Stimulated activated memory B cell treated with anti-CD40 and anti-IgM and Interleukin-4, amounts not matched to agents 10 μg/mL and 1 μg/mL and 100 μg/mL, for 72 hours (primary cell): ENCODE measurements at regions not wholly inside any gene's neighbourhood (a gene's known extent, or its start where the extent isn't known, plus 50 kb on each side); places are given as distances from the start of the nearest gene placed in this dataset.

Experiments used
- ATAC-seq: fragments of 150-1000 bp; cut with Tn5 transposase; 2 replicates; pipeline ENCODE4 v1.10.0; 2021
- H3K27ac Mint-ChIP-seq: one replicate; pipeline ENCODE4 v1.8.0; 2022; ENCODE audit warnings: mild to moderate bottlenecking, mixed read lengths
- H3K27me3 Mint-ChIP-seq: one replicate; pipeline ENCODE4 v1.8.0; 2022; ENCODE audit warnings: mixed read lengths
- H3K36me3 Mint-ChIP-seq: one replicate; pipeline ENCODE4 v1.8.0; 2022; ENCODE audit warnings: mixed read lengths
- H3K4me1 Mint-ChIP-seq: one replicate; pipeline ENCODE4 v1.8.0; 2022; ENCODE audit warnings: mixed read lengths
- H3K4me3 Mint-ChIP-seq: one replicate; pipeline ENCODE4 v1.8.0; 2022; ENCODE audit warnings: mild to moderate bottlenecking, moderate library complexity, mixed read lengths
- H3K9me3 Mint-ChIP-seq: one replicate; pipeline ENCODE4 v1.8.0; 2022; ENCODE audit warnings: mixed read lengths

DNA sequence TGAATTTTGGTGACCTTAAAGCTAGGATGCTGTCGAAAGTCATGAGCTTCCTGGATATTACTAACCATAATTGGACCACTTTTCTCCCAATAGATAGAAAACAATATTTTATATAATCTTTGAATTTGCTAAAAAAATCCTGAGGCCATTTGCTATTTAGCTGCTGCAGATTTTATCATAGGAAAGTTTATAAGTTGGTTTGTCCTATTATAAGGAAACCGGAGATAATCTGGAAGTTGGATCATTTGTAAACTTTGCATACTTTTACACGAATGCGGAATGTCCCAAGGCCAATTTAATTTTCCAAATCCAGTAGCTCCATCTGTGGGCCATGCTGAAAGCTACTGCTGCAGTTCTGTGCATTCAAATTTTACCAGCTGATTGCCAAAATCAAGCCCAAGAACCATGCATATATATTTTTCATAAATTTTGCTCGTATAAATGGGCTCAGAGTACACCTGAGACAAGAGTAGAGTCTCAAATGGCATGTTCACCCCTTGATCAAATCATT, 378.3 kb downstream of the FAM181B start:
- ATAC-seq, result no peak
- Mint-ChIP-seq H3K9me3 (no peaks in the 10 kb centered on the region), H3K27me3 (no peaks in the 10 kb centered on the region), H3K4me1 (no peaks in the 10 kb centered on the region), H3K36me3 (no peaks in the 10 kb centered on the region), H3K4me3 (no peak overlapping the region), H3K27ac (no peak overlapping the region)

DNA sequence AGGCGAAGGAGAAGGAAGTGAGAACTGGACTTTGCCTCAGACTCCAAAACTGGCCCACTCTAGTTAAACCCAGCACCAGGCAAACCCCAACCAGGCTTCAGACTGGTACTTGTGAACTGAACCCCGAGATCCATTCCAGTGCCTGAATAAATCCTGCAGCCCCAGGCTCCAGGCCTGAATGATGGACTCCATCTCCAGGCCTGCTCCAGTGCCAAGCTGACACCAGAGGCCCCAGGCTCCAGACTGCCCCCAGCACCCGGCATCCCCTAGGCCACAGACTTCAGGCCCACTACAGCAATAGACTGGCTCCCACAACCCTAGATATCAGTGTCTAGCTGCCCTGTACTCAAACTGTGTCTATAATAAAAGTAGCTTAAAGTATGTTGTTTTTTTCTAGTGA, 406.8 kb downstream of the FAM181B start:
- Mint-ChIP-seq H3K9me3 (no peaks in the 10 kb centered on the region), H3K27me3 (no peaks in the 10 kb centered on the region), H3K4me3 (no peak overlapping the region), H3K4me1 (no peaks in the 10 kb centered on the region), H3K36me3 (no peaks in the 10 kb centered on the region), H3K27ac (no peak overlapping the region)
- no peak for ATAC-seq

DNA sequence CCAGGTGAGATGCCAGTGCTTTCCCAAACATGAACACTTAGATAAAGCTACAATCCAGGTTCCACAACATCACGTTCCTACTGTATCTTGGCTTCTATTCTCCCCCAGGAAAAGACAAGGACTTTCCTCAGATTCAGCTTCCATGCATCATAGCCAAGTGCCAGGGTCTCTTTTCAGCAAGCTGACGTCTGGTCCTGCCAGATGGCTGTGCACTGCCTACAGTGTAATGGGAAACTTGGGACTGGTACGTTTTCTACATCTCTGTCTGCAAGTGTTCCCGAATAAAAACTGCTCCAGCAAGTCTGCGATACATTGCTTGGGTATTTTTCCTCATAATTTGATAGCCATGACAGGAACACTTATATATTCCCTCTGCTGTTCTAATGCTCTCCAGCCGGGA, 412.5 kb downstream of the FAM181B start:
- Mint-ChIP-seq H3K9me3 (no peaks in the 10 kb centered on the region), H3K4me3 (no peak overlapping the region)

DNA sequence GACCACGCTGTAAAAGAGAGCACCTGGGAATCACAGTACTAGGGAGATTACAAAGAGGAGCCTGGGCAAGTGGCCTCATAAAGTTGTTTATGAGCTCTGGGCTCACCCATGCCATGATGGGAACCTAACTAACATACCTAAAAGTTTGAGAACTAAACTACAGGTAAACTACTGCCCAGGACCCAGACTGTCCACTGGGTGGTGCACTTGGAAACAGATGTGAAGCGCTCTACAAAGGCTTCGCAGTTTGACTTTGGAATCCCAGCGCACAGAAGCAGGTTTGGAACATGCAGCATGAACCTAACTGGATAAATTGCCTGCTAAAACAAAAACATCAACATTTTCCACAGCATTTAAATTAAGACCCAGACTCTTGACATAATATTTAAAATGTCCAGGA, 418.6 kb downstream of the FAM181B start:
- Mint-ChIP-seq H3K27ac (no peak overlapping the region), H3K9me3 (peaks cover 3% of the 10 kb centered on the region), H3K36me3 (no peaks in the 10 kb centered on the region), H3K27me3 (no peaks in the 10 kb centered on the region), H3K4me3 (no peak overlapping the region), H3K4me1 (no peaks in the 10 kb centered on the region)
- no peak for ATAC-seq

More for the DNA sequence above, 412.5 kb downstream of the FAM181B start:
- Mint-ChIP-seq H3K27me3 (no peaks in the 10 kb centered on the region), H3K4me1 (no peaks in the 10 kb centered on the region), H3K36me3 (no peaks in the 10 kb centered on the region), H3K27ac (no peak overlapping the region)
- ATAC-seq, result no peak

DNA sequence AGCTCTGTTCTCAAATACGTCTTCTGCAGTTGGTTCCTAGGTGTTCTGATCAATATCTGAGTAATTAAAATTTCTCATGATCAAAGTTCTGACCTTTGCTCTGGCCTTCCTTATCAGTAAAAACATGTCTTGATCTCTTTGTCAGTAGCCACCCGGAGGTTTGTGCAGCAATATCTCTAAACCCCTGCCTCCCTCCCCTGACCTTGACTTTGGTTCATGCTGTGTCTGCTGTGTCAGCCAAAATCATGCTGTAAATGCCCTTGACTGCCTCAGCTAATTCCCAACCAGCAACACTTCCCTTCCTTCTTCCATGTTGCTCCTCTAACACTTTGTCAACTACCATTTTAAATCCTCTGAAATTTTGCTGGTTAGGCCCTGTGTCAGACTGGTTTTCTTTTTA, 424.7 kb downstream of the FAM181B start:
- ATAC-seq, result no peak
- Mint-ChIP-seq H3K4me3 (no peak overlapping the region), H3K9me3 (peaks cover 3% of the 10 kb centered on the region), H3K27me3 (no peaks in the 10 kb centered on the region), H3K36me3 (no peaks in the 10 kb centered on the region), H3K4me1 (no peaks in the 10 kb centered on the region), H3K27ac (no peak overlapping the region)

DNA sequence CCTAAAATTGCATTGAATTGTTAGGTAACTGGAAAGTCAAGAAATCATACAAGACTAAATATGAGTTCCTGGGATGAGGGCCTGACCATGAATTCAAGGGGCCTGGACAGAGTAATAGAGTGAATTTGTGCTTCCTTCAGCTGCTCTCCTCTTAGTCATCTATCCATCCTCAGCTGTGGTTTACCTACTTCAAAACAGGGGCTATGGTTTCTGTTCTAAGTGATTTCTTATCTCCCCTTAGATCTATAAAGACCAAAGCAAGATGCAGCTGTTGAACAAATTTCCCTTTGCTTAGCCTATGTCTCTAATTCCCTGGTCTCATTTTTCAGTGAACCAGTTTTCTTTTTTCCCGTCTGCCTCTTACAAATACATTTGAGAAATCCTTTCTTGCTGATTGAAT, 428.5 kb downstream of the FAM181B start:
- no peaks in the 10 kb centered on the region for H3K27me3 Mint-ChIP-seq
- H3K9me3 Mint-ChIP-seq, result no peaks in the 10 kb centered on the region
- H3K27ac Mint-ChIP-seq, result no peak overlapping the region
- ATAC-seq, result no peak
- H3K4me3 Mint-ChIP-seq, result no peak overlapping the region
- H3K4me1 Mint-ChIP-seq, result no peaks in the 10 kb centered on the region
- no peaks in the 10 kb centered on the region for H3K36me3 Mint-ChIP-seq

DNA sequence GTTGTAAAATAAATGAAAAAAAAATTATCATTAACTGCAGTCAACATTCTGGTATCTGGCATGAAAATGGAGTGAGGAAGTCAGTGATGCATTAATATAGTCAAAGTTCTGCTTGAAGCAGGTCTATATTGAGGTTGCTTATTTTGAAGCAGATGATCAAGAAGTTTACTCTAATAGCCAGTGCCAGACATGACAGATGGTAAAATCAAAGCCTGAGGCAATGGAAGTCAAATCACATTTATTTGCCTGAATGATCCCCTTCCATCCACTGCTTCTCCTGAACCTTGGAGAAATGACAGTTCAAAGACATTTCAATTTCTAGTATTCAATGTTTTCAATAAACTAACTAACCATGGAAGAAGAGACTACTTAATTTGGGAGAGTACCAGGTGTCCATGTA, 430.0 kb downstream of the FAM181B start:
- Mint-ChIP-seq H3K36me3 (no peaks in the 10 kb centered on the region), H3K4me1 (no peaks in the 10 kb centered on the region), H3K4me3 (no peak overlapping the region), H3K27me3 (no peaks in the 10 kb centered on the region), H3K9me3 (no peaks in the 10 kb centered on the region), H3K27ac (no peak overlapping the region)
- ATAC-seq, result no peak

DNA sequence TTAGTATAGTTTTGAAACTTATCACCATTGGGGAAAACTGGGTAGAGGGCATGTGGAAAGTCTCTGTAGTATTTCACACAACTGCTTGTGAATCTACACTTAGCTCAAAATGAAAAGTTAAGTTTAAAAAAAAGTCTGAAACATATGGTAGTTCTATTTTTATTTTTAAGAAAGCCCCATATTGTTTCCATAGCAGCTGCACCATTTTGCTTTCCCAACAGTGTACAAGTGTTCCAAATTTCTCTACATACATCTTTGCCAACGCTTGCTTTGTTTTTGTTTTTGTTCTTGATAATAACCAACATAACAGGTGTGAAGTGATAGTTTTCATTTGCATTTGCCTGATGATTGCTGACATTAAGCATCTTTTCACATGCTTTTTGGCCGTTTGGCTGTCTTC, 445.2 kb downstream of the FAM181B start:
- no peaks in the 10 kb centered on the region for H3K27me3 Mint-ChIP-seq
- ATAC-seq, result no peak
- H3K4me3 Mint-ChIP-seq, result no peak overlapping the region
- H3K9me3 Mint-ChIP-seq, result no peaks in the 10 kb centered on the region
- H3K4me1 Mint-ChIP-seq, result no peaks in the 10 kb centered on the region
- H3K27ac Mint-ChIP-seq, result no peak overlapping the region
- H3K36me3 Mint-ChIP-seq, result no peaks in the 10 kb centered on the region

DNA sequence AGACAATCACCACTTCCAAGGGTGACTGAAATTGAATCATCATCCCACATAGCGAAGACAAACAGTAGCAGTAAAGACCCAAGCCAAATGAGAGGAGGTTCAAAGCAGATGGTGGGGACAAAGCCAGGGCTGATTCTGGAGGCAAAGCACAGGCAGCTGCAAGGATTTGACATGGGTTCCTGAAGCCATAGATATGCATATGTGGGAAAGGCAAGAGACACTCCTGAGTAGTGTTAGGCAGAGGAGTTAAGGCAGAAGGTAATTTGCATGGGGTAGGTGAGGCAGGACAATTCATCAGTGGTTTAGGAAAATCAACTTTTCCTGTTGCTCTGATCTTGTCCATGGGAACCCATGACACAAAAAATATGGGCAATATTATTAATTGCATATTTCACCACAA, 462.8 kb downstream of the FAM181B start:
- no peak overlapping the region for H3K27ac Mint-ChIP-seq
- no peaks in the 10 kb centered on the region for H3K4me1 Mint-ChIP-seq
- ATAC-seq, result no peak
- no peaks in the 10 kb centered on the region for H3K27me3 Mint-ChIP-seq
- H3K9me3 Mint-ChIP-seq, result peaks cover 7% of the 10 kb centered on the region
- no peak overlapping the region for H3K4me3 Mint-ChIP-seq
- H3K36me3 Mint-ChIP-seq, result no peaks in the 10 kb centered on the region

DNA sequence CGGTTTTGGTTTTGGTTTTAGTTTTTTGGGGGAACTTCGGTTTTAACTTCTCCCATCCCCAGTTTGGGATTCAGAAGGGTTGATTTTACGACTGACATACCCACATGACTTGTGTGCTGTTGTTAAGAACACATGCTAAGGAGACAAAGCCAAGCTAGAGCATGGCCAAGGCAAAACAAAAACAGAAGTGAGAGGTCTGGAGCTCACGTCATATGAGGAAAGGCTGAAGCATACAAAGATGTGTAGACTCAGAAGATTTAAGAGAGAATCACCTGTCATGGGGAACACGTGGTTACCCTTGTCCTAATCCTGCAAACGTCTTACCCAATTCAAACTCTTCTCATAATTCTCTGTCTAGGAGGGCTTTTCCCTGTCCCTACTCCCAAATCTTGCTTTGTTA, 465.0 kb downstream of the FAM181B start:
- no peaks in the 10 kb centered on the region for H3K27me3 Mint-ChIP-seq
- H3K9me3 Mint-ChIP-seq, result peaks cover 7% of the 10 kb centered on the region
- H3K27ac Mint-ChIP-seq, result no peak overlapping the region
- H3K36me3 Mint-ChIP-seq, result no peaks in the 10 kb centered on the region
- H3K4me1 Mint-ChIP-seq, result no peaks in the 10 kb centered on the region
- no peak for ATAC-seq
- H3K4me3 Mint-ChIP-seq, result no peak overlapping the region

DNA sequence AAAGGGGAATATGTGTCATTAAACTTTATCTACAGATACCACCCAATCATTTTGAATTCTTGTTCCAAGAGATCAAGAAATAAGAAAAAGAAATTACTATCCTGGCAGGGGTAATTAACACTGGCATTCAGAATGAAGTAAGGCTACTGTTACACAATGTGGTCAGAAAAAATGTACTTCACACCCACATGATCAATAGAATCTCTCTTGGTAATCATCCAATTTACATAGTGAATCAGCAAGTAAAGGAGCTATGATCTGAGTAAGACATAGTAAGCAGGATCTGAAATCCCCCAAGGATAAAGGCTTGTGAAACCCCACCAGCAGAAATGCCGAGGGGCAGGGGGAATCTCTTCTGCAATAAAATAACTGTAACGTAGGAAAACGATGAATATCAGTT, 466.5 kb downstream of the FAM181B start:
- no peak for ATAC-seq
- Mint-ChIP-seq H3K36me3 (no peaks in the 10 kb centered on the region), H3K27ac (no peak overlapping the region), H3K4me3 (no peak overlapping the region), H3K9me3 (peaks cover 7% of the 10 kb centered on the region), H3K27me3 (no peaks in the 10 kb centered on the region), H3K4me1 (no peaks in the 10 kb centered on the region)

DNA sequence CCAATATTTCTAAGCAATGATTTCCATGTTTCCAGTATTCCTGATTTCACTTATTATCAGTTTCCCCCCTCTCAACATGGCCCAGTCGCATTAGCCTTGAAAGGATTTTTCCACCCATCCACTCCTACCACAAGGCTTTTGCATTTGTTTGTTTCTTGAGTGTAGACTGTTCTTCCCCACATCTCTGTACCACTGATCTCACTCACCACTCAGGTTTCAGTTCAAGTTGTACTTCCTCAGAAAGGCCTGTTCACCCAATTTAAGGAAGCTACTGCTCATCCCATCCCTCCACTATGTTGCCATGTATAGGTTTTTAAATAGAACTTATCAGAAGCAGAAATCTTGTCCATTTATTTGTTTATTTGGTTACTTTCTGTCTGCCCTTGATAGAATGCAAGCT, 472.3 kb downstream of the FAM181B start:
- ATAC-seq, result no peak
- no peaks in the 10 kb centered on the region for H3K27me3 Mint-ChIP-seq
- H3K36me3 Mint-ChIP-seq, result no peaks in the 10 kb centered on the region
- H3K4me3 Mint-ChIP-seq, result no peak overlapping the region
- no peak overlapping the region for H3K27ac Mint-ChIP-seq
- peaks cover 2% of the 10 kb centered on the region for H3K9me3 Mint-ChIP-seq
- no peaks in the 10 kb centered on the region for H3K4me1 Mint-ChIP-seq

DNA sequence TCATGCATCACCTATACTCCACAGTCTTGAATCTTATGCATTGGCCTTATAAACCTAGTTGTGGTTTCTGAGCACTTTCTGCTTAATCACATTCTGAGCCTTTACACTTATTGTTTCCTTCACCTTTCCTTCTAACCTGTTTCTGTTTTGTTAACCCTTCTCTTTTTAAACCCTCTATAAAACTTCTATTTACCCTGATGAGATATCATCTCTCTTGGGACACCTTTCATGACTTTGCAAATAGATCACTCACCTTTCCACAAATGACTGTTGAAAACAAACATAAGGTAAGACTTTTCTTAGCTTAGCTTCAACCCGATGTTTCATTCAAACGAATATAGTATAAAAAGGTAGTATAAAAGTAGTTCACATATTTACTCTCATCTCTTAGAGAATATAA, 483.6 kb downstream of the FAM181B start:
- no peaks in the 10 kb centered on the region for H3K36me3 Mint-ChIP-seq
- H3K27me3 Mint-ChIP-seq, result no peaks in the 10 kb centered on the region
- H3K9me3 Mint-ChIP-seq, result no peaks in the 10 kb centered on the region
- no peak for ATAC-seq
- H3K4me1 Mint-ChIP-seq, result no peaks in the 10 kb centered on the region
- H3K4me3 Mint-ChIP-seq, result no peak overlapping the region
- no peak overlapping the region for H3K27ac Mint-ChIP-seq

DNA sequence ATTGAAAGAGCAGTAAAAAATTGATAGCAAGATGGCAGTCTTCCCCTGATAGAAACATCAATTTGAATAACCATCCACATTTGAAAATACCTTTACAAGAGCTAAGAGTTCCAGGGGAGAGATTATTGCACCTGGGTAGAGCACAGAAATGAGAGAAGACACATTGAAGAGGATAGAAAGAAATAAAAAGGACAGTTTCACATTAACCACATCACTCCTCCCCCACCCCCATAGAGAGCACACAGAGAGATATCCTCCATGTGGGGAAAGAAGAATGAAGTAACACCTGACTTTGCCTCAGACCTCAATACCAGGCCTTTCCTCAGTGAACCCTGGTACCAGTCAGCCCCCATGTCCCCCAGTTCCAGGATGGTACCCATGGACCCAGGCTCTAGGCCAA, 486.7 kb downstream of the FAM181B start:
- Mint-ChIP-seq H3K27me3 (no peaks in the 10 kb centered on the region), H3K9me3 (peaks cover 6% of the 10 kb centered on the region), H3K36me3 (no peaks in the 10 kb centered on the region)

DNA sequence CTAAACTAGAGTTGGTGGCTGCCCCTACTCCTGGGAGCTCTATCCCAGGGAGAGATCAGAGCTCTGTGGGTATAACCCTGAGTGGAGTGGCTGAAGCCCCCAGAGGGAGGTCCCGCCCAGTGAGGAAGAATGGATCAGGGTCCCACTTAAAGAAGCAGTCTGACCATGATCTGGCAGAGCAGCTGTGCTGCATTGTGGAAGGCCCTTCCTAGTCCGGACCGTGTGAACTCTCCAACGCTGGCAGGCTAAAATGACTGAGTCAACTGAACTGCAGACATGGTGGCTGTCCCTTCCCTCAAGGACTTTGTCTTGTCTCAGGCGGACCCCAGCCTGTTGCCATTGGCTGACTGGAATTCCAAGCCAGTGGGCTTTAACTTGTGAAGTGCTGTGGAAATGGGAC, 494.2 kb downstream of the FAM181B start:
- H3K27ac Mint-ChIP-seq, result no peak overlapping the region
- H3K9me3 Mint-ChIP-seq, result peaks cover 12% of the 10 kb centered on the region
- no peaks in the 10 kb centered on the region for H3K36me3 Mint-ChIP-seq
- H3K4me1 Mint-ChIP-seq, result no peaks in the 10 kb centered on the region
- no peaks in the 10 kb centered on the region for H3K27me3 Mint-ChIP-seq
- ATAC-seq, result no peak
- no peak overlapping the region for H3K4me3 Mint-ChIP-seq

More for the DNA sequence above, 486.7 kb downstream of the FAM181B start:
- no peak for ATAC-seq
- H3K4me1 Mint-ChIP-seq, result no peaks in the 10 kb centered on the region
- H3K27ac Mint-ChIP-seq, result no peak overlapping the region
- H3K4me3 Mint-ChIP-seq, result no peak overlapping the region

DNA sequence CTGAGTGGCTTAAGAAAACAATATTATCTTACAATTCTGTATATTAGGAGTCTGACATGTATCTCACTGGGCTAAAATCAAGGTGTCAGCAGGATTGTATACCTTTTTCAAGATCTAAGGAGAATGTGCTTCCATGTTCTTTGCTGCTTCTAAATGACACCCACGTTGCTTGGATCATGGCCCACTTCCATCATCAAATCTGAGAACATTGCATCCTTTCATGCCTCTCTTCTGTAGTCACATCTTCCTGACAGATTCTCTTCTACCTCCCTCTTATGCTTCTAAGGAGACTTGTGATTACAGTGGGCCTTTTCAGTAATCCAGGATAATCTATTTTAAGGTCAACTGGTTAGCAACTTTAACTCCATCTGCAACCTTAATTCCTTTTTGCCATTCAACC, 499.4 kb downstream of the FAM181B start:
- ATAC-seq, result no peak
- H3K27me3 Mint-ChIP-seq, result no peaks in the 10 kb centered on the region
- H3K27ac Mint-ChIP-seq, result no peak overlapping the region
- H3K4me3 Mint-ChIP-seq, result no peak overlapping the region
- no peaks in the 10 kb centered on the region for H3K4me1 Mint-ChIP-seq
- peaks cover 5% of the 10 kb centered on the region for H3K9me3 Mint-ChIP-seq
- H3K36me3 Mint-ChIP-seq, result no peaks in the 10 kb centered on the region

DNA sequence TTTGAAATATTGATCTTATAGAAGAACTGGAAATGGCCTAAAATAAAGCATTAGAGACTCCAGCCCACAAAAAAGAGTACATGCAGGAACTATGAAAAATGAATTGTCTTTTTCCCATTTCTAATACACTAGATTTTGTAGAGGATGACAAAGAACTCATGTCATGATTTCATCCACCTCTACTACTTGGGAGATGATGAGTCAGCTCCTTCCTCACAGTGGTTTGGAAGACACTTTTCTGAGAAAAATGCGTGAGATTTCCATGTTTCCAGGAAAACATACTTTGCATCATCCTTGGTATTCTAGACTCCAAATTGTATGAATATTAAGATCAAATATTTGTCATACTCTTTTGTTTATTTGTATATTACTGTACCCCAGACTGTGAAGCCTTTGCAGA, 500.5 kb downstream of the FAM181B start:
- Mint-ChIP-seq H3K9me3 (peaks cover 2% of the 10 kb centered on the region), H3K4me1 (no peaks in the 10 kb centered on the region), H3K27ac (no peak overlapping the region), H3K4me3 (no peak overlapping the region), H3K27me3 (no peaks in the 10 kb centered on the region), H3K36me3 (no peaks in the 10 kb centered on the region)
- ATAC-seq, result no peak
